ENCODE measurements at regions not wholly inside any gene's neighbourhood (a gene's known extent, or its start where the extent isn't known, plus 50 kb on each side); places are given as distances from the start of the nearest gene placed in this dataset.
A peak's percentile ranks its signal among the peaks of the same experiment; 100 is the strongest.
"Not testable (repeated sequence)": the region's sequence is repeated elsewhere in the genome, so short reads cannot be mapped to it uniquely, and the experiment has no call there.

DNA sequence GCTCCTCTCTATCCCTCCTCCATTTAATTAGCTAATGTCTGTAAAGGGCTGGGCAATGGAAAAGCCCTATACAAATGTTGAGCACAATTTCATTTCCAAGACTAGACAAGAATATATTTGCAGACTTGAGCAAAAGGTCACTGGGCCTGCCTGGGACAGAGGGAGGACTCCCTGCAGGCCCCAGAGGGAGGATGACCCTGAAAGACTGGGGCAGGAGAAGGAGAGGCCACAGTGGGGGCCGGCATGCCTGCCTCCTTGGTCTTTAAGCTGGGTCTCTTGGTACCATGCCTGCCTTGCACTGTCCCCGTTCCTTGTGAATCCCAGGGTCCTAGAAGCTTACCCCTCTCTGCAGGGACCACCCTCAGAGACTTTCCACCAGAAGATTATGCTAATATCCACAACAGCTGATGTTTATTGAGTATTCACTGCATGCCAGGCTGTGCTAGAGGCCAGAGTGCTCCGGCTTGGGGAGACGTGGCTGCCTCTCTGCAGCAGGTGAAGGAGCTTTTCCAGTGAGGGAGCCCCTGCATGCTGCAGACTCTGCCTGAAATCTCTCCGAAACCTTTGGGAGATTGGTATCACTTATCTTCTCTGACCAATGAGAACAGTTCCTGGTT lies 72.7 kb upstream of the HSPA9 start:
- no peak for DNase-seq (ENCODE audit: low spot score)

- DNase-seq (ENCODE audit: low spot score), result no peak
These were observed 72.1 kb upstream of the HSPA9 start for GRCh38 chr5:138647261-138647788.

- DNase-seq (ENCODE audit: low spot score), result no peak
These were observed 71.5 kb upstream of the HSPA9 start for GRCh38 chr5:138646671-138647070.

DNA sequence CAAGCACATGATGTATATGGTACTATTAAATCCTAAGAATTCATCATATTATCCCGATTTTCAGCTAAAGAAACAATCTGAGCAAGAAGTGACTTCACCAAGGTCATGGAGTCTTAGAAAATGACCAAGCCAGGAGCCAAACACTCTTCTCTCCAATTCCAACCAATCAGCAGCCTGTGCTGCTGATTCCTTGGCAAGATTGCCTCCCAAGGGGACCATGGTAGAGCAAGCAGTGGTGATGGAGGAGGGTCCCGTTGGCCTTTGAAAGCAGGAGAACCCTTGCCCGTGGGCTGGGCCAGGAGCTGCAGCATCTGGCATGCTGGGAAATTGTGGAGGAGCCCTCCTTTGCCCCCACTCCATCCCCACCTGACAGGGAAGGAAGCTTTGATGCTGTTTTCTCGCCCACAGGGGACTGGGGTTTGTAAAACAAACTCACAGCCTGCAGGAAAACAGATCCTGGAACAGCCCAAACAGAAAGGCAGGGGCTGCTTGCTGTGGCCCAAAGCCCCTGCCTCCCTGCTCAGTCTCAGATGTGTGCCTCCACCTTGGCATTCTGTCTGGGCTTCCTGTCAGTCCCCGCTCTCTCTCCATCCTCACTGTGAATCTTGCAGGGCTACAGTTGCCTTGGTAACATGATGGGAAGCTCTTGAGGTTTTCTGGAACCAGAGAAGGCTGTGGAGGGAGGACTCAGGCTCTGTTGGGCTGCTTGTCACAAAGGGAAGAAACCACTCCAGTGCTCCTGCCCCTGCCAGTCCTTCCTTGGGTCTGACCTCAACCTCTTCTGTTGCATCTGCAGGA lies 70.8 kb upstream of the HSPA9 start:
- no peak for DNase-seq (ENCODE audit: low spot score)

DNA sequence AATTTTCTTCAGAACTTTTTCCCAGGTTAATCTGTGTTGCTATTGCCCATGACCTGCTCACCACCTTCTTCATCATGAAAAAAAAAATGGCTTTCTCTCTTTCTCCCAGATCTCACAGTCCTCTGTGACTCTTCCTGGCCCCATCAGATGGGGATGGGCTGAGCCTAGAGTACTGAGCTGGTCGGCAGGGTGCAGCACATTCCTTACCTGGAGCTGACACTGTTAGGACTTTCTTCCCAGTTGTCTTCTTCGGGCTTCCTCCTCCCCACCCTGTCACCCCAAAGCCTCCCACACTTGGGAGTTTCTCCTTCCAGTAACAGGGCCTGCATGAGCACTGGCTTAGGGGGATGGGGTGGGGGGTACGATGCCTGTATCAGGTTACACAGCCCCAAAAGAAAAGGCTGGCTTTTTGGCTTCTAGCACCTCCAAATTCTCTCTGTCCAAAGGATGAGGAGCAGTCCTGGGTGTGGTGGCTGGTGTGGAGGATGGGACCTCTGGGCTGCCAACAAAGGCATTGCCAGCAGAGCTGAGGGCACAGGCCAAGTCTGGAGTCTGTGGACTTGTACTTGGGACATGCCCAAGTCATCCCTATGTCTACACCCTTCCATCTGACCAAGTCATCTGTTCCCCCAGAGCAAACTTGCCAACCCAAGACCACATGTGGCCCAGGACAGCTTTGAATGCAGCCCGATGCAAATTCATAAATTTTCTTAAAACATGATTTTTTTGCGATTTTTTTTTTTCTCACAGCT lies 68.0 kb upstream of the HSPA9 start:
- DNase-seq (ENCODE audit: low spot score), result no peak

GRCh38 chr5:138641547-138642298 lies 66.5 kb upstream of the HSPA9 start:
- DNase-seq (ENCODE audit: low spot score), result peak; percentile 75

- no peak for DNase-seq (ENCODE audit: low spot score)
These were observed 65.5 kb upstream of the HSPA9 start for GRCh38 chr5:138640646-138641254.

DNA sequence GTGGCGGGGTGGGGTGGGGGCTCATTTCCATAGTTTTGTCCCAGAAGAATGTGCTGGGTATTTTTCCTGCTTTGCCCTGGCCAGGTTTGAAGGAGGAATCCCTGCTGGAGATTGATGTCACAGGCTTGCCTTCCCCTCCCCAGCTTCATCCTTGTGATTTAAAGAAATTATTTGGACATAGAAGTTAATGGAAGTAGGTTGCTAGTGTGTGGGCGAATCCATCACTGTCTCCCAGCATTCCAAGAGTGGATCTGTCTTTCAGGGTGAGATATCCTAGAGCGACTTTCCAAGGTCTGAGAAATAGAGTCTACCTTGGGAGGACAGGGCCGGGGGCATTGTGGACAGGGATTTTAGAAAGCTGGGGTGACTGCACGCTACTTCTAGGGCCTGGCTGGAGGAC lies 64.9 kb upstream of the HSPA9 start:
- no peak for DNase-seq (ENCODE audit: low spot score)

- DNase-seq (ENCODE audit: low spot score), result no peak
These were observed 64.1 kb upstream of the HSPA9 start for GRCh38 chr5:138639326-138639725.

- no peak for DNase-seq (ENCODE audit: low spot score)
These were observed 62.1 kb upstream of the HSPA9 start for GRCh38 chr5:138637256-138637655.

- DNase-seq (ENCODE audit: low spot score), result no peak
These were observed 61.3 kb upstream of the HSPA9 start for GRCh38 chr5:138636398-138636944.

GRCh38 chr5:138635708-138636107 lies 60.5 kb upstream of the HSPA9 start:
- no peak for DNase-seq (ENCODE audit: low spot score)

GRCh38 chr5:138635265-138635664 lies 60.1 kb upstream of the HSPA9 start:
- DNase-seq (ENCODE audit: low spot score), result no peak

DNA sequence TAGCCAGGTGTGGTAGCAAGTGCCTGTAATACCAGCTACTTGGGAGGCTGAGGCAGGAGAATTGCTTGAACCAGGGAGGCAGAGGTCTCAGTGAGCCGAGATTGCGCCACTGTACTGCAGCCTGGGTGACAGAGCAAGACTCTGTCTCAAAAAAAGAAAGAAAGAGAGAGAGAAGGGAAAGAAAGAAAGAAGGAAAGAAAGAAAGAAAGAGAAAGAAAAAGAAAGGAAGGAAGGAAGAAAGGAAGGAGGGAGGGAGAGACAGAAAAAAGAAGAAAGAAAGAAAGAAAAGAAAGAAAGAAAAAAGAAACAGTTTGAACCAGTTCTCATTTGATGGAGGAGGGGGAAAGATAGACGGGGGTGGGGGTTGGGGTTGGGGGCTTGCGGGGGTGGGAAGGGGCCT lies 59.6 kb upstream of the HSPA9 start:
- not testable (repeated sequence) for DNase-seq (ENCODE audit: low spot score)

DNA sequence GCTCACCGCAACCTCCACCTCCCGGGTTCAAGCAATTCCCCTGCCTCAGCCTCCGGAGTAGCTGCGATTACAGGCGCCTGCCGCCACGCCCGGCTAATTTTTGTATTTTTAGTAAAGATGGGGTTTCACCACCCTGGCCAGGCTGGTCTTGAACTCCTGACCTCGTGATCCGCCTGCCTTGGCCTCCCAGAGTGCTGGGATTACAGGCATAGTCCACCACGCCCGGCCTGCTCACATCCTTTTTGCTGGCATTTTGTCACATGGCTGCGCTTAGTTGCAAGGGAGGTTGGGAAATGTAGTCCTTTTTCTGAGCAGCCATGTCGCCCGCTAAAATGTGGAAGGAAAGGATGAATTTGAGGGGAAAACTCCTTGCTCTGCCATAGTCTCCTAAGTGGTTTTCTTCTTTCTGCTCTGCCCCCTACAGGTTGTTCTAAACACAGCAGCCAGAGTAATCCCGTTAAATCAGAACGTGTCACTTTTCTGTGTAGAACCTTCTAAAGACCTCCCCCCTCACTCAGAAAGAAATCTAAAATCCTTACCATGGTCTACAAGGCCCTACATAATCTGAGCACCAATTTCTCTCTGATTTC lies 57.8 kb upstream of the HSPA9 start:
- DNase-seq (ENCODE audit: low spot score), result peak; percentile 57

DNA sequence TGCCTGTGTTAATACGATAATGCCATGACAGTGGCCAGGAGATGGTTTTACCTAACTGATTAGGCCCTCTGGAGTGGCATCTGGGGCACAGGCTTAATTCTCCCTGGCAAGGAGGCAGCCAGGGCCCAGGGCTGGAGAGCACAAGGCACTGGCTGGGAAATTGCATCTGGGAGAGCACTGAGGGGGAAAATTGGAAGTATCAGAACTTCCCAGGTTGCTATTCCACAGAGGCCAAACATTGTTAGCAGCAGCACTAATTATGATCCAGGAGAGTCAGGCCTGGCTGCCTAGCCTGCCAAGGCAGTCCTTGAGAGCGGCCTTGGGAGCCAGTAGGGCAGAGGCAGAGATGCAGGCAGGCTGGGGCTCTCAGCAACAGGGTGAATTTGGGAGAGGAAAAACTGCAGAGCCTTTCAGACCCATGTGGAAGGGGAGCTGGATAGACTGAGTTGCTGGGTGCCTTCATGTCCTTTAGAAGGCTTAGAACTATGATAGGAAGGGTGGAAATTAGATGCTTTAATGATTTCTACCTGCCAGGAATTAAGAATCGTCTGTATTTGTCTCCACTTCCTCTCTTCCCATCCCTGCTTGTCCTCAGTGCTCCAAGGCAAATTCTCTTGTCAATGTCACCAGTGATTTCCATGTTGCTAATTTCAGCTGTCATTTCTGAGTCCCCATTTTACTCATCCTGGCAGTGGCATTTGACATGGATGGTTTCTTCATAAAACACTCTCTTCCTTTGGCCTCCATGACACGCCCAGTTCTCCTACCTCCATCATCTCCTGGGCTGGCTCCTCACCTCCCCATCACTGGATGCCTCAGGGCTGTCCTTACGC lies 56.1 kb upstream of the HSPA9 start:
- no peak for DNase-seq (ENCODE audit: low spot score)

- DNase-seq (ENCODE audit: low spot score), result no peak
These were observed 54.2 kb upstream of the HSPA9 start for GRCh38 chr5:138629392-138629791.

- no peak for DNase-seq (ENCODE audit: low spot score)
These were observed 51.2 kb upstream of the HSPA9 start for GRCh38 chr5:138626333-138626944.

GRCh38 chr5:138625134-138625533 lies 49.9 kb upstream of the HSPA9 start:
- no peak for DNase-seq (ENCODE audit: low spot score)

Data from hematopoietic multipotent progenitor cell treated with erythropoietin and hydrocortisone succinate and interleukin-3 and kit ligand, for 15 days (in vitro differentiated cells).